Sigmoid colon (tissue), 4 donors: ENCODE measurements at regions not wholly inside any gene's neighbourhood (a gene's known extent, or its start where the extent isn't known, plus 50 kb on each side); places are given as distances from the start of the nearest gene placed in this dataset.

Source experiments
- EP300 ChIP-seq, 4 donors: sonication (generic); formaldehyde crosslinking; IDR thresholded peaks; one replicate each; pipeline ENCODE4 v1.6.1; 2017; ENCODE audit warnings: antibody characterized with exemption in 4 of 4
- POLR2A ChIP-seq, 2 donors: fragments of 450-650 bp; IDR thresholded peaks; one replicate each; pipeline ENCODE4 v1.6.1; 2016; ENCODE audit warnings: antibody characterized with exemption in 2 of 2, mild to moderate bottlenecking in 2 of 2, moderate library complexity in 2 of 2

DNA sequence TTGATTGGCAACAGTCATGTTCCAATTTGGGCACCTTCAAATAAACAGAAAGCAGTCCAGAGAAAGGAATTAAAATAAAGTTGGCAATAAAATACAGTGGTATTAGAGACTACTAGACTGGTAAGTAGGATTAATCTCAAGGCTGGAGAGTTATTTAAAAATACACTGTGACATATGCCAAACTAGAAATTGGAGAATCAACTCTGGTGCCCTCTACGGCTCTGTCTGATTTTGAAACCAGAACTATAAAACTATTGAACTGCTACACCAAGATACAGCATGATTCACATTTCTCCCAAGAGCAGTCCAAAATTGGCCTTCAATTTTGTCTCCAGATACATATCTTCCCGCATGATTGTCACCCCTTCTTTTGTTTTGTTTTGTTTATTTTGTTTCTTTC, 78.7 kb upstream of the FAM47B start:
- no peak for TF ChIP-seq POLR2A (IDR thresholded peaks at IDR 0.05)
- no peak for TF ChIP-seq EP300 (IDR thresholded peaks at IDR 0.05)
